NCI-H2081 treated with DMSO at 0.1 percent for 48 hours (cell line): ENCODE measurements at regions not wholly inside any gene's neighbourhood (a gene's known extent, or its start where the extent isn't known, plus 50 kb on each side); places are given as distances from the start of the nearest gene placed in this dataset.
"Not testable (repeated sequence)": the region's sequence is repeated elsewhere in the genome, so short reads cannot be mapped to it uniquely, and the experiment has no call there.

Experiments used
- DNase-seq: peaks from one replicate; lab custom pipeline; 2025; lab: John Stamatoyannopoulos, UW

- DNase-seq = no peak
These were observed 335.5 kb upstream of the CHORDC1 start for GRCh38 chr11:90558328-90558865.

DNA sequence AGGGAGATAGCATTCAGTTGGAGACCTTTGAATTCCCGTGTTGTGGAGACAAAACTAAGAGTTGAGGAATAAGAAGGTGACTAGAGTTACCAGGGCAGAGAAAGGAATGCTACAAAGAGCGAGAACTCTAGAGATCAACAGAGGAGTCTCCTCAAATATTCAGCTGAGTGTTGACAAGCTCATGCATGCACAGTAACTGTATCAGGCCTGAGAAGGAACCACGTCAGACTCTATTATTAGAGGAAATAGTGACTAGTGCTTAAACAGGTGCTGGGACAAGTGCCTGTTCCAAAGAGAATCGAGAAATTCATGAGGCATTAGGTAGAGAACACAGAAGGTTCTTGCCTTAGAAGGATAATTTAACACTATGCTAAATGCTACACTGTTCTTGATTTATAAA lies 333.8 kb upstream of the CHORDC1 start:
- DNase-seq = no peak

DNA sequence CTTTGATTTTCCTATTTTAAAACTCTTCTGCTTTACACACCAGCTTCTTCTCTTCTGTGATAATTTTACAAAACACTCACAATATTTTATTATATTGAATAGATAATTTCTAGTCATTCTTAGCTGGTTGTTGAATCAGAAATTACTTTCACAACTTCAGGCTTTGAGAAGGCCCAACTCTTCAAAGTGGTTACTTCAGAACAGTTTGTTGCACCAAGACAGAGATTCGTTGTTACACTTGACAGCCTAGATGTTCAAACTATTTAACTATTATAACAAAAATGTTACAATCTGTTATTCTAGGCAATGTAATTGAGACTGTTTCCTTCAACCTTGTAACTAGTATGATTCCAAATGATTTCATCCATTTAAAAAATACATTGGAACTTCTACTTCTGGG lies 333.2 kb upstream of the CHORDC1 start:
- DNase-seq = no peak

GRCh38 chr11:90555477-90555876 lies 332.6 kb upstream of the CHORDC1 start:
- no peak for DNase-seq

DNA sequence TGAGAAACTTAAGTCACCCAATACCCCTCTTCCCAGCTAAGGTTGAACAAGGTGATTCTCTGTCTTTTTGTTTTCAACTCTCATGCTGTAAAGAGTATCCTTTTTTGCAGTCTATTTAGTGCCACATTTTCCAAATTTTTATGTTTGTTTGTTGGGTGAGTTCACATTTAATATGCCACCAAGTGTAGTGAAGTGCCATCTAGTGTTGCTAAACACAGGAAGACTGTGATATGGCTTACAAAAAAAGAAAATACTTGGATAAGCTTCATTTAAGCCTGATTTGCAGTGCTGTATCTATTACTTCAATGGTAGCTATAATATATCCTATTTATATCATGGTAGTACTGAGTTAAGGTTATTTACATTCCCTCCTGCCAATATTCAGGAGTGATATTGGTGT lies 319.2 kb upstream of the CHORDC1 start:
- DNase-seq = no peak

DNA sequence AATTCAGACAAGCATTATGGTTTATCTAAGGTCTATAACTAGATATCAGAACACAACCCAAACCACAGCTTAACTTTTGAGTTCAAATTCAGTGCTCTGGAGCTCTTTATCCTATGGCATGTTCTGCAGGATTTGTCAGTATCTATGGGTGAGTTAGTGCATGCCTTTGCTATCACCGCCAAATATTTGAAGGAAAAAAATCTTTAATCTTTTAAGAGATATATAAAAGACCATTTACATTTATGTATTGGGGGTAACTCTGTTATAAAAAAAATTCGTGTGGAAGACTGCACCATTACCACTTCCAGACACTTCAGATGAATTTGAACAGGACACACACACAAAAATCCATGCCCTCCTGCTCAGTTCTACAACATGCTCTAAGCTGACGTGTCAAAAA lies 313.5 kb upstream of the CHORDC1 start:
- no peak for DNase-seq

DNA sequence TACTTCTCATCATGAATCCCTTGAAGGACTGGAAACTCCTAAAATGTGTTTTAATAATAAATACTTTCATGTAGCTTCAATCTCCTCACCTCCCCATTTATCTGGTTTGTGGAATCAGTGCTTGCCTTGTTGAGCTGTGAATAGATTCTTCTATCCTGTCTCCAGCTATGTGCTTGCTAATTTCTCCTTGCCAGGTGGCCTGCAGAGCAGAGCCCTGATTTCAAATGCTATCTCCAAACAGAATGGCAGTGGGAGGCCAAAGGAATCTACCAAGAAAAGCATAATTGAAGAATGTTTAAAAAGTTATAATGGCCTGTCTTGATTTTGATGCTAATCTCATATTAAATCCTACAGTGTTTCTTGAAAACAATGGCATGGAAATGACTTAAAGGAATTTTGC lies 309.3 kb upstream of the CHORDC1 start:
- DNase-seq = no peak

- no peak for DNase-seq
These were observed 308.2 kb upstream of the CHORDC1 start for GRCh38 chr11:90531001-90531400.

DNA sequence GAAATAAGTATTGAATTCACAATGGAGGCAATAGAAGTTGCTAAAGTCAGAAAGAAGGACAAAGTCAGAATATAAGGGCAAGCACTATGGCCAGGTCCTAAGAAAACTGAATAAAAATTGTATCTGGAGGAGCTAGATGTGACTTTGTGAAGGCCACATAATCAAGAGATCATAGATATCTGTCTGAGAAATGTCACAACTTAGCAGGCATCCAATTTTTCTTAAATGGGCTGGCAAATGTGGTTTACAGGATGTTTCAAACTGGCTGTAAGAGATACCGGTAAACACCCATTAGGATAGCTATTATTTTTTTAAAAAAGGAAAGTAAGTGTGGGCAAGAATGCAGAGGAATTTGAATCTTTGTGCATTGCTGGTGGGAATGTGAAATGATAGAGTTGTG lies 303.1 kb upstream of the CHORDC1 start:
- DNase-seq = no peak

DNA sequence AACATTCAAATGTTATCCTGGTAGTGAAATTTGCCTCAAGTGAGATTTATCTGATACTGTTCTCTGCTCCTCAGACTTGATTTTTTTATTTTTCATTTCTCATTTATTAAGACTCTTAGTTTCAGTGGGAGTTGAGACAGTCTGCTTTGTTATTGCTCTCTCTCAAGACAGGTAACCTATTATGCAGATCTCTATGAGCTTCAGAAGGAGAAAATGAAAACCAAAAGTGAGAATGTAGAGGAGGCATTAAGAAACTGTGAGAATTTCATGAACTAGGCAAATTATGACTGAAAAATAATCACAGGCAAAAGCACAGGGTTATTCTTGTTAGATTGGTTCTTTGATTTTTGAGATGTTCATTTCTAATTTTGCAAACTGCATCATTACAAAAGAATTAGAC lies 290.0 kb upstream of the CHORDC1 start:
- no peak for DNase-seq

DNA sequence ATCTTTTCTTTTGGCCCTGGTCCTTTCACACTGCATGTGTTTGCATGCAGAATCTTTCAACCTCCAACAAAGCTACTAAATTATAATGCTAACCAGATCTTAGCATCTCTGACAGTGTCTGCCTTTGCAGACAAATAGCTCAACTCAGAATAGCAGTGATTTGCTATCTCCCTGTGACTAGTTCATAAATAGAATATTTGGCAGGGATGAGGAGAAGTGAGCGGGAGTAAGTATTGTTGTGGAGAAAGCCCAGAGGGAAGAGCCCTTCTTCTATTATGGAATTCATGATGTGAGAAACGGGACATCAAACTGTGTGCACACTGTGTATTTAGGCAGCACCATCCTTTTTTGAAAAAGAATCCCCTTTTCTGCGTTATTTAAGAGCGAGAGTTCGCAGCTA lies 288.0 kb upstream of the CHORDC1 start:
- DNase-seq = no peak

- DNase-seq = no peak
These were observed 278.2 kb upstream of the CHORDC1 start for GRCh38 chr11:90500922-90501568.

DNA sequence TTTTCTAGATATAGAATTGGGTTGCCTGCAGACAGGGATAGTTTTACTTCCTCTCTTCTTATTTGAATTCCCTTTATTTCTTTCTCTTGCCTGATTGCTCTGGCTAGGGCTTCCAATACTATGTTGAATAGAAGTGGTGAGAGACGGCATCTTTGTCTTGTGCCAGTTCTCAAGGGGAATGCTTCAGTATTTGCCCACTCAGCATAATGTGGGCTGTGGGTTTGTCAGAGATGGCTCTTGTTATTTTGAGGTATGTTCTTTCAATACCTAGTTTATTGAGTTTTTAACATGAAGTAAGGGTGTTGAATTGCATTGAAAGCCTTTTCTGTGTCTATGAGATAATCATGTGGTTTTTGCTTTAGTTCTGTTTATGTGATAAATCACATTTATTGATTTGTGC lies 273.9 kb upstream of the CHORDC1 start:
- DNase-seq = no peak

- DNase-seq = no peak
These were observed 270.5 kb upstream of the CHORDC1 start for GRCh38 chr11:90493379-90493778.

GRCh38 chr11:90491466-90491865 lies 268.6 kb upstream of the CHORDC1 start:
- DNase-seq = no peak

DNA sequence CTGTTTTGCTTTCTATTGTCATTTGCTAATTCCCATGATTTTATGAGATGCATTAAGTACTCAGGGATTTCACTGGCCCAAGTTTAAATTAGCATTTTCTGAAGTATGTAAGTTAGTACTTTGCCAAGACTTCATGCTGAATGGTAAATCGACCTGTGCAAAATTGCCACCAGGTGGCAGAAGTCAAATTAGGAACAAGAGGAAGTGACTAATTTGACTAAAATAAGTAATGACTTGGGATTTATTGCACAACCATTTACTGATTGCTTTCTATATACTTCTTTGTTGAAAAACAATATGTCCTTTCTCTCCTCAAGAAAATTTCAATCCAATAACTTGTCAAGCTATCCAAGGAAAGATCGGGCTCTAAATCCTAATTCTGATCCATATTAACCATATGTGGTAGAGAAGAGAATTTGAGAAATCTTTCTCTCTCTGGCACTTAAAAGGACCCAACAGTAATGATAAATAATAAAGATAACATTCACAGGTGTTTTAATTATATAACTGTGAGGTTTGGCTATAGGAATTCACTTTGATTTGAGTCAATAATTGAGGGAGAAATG lies 253.7 kb upstream of the CHORDC1 start:
- DNase-seq = no peak

DNA sequence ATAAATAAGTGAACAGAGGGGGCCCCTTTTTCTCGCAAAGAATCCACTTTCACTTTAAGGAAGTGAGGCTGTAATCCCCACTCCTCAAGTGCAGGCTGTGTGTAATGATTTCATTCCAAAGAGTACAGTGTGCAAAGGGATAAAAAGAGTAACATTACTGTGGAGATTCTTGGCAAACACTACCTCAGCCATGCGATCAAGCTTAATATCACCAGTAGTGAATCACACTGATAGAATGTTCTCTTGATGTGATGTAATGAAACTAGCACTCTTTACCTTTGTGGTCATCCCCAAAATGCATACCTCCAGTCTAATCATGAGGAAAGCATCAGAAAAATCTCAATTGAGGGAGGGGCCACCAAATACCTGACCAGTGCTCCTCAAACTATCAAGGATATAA lies 246.1 kb upstream of the CHORDC1 start:
- no peak for DNase-seq

- DNase-seq = no peak
These were observed 242.7 kb upstream of the CHORDC1 start for GRCh38 chr11:90465553-90465952.

DNA sequence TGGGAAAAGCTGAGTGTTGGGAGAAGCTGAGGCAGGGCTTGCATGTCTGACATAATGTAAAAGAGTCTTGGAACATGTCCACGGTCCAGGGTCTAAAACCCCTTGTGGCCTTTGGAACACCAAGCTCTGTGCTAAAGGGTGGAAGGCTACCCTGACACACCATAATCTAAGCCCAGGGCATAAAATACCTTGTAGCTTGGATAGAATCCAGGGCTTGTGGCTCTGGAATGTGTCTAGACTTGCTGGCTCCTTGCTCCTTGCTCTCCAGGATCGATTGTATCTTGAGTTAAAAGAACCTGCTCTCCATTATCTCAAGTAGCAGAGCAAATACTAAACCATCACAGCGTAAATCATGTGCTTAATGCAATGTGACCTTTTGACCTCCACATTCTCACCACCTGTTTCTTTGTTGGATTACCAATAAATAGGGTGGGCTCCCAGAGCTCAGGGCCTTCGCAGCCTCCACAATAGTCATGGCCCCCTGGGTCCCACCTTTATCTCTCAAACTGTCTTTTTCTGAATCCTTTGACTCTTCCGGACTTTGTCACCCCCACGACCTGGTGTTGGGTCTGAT lies 232.6 kb upstream of the CHORDC1 start:
- not testable (repeated sequence) for DNase-seq

DNA sequence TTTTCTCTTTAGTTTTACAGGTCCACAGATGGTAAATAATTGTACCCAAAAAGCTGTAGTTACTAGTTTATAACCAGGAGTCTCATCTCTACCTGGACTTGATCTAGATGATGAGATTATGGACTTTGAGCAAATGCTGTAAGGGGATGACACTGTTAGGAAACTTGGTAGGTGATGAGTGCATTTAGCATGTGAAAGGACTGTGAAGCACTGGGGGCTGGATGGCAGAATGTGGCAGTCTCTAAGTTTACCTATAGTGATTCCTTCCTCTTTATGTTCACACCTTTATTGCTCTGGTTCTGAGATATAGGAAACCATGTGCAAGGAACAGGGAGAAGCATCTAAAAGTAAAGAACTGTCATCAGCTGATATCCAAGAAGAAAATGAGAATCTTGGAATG lies 230.7 kb upstream of the CHORDC1 start:
- DNase-seq = no peak

GRCh38 chr11:90449606-90450005 lies 226.8 kb upstream of the CHORDC1 start:
- DNase-seq = no peak

- no peak for DNase-seq
These were observed 225.4 kb upstream of the CHORDC1 start for GRCh38 chr11:90448256-90448655.

DNA sequence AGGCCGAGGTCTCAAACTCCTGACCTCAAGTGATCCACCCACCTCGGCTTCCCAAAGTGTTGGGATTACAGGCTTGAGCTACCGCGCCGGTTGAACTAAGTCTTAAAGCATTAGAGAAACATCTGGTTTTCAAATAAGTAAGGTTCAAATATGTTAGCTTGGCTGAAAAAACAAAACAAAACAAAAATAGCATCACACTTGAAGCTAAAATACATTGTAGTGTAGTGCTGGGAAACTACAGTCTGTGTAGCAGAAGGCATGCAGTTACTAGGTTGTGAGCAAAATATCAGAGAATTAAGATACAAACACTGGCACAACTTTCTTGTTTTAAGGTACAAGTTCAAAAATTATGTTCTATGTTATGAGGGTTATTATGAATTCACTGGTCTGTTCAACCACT lies 224.8 kb upstream of the CHORDC1 start:
- no peak for DNase-seq

DNA sequence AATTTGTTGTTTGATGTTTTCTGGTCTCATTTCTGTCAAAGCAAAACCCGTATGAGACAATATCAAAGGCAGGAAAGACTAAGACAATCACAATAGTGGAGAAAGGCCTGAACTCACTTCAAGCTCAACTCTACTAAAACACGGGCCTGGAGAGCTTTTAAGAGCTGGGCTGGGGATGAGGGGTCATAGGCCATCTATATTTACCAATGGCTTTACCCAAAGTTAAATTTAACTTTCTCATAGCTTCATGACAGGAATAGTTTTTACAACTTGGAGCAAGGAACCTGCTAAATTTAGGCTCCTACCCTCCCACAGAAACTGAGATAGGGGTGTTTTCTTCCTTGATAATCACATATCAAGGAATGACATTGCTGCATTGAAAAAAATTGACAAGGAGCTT lies 223.4 kb upstream of the CHORDC1 start:
- DNase-seq = no peak
